Fibroblast of lung (primary cell): ENCODE measurements at regions not wholly inside any gene's neighbourhood (a gene's known extent, or its start where the extent isn't known, plus 50 kb on each side); places are given as distances from the start of the nearest gene placed in this dataset.

Experiments
- DNase-seq, 2 donors: peaks; one replicate each; pipeline versions ENCODE4 v3.0.0 to v3.0.0-alpha.2; 2010; ENCODE audit warnings: low read depth in 2 of 2
- H2AFZ ChIP-seq: 2 replicates; pipeline ENCODE4 v1.5.1; 2012; ENCODE audit warnings: low read length, control low read depth, inconsistent platforms
- H3K27ac ChIP-seq: 2 replicates; pipeline ENCODE4 v1.5.1; 2011; ENCODE audit warnings: low read length, control low read depth; ENCODE audit not compliant: insufficient read depth
- H3K27me3 ChIP-seq: 2 replicates; pipeline ENCODE4 v1.5.1; 2011; ENCODE audit warnings: mild to moderate bottlenecking, low read length; ENCODE audit not compliant: control insufficient read depth, insufficient read depth
- H3K36me3 ChIP-seq: 2 replicates; pipeline ENCODE4 v1.5.1; 2011; ENCODE audit warnings: low read length; ENCODE audit not compliant: control insufficient read depth, insufficient read depth
- H3K4me1 ChIP-seq: 2 replicates; pipeline ENCODE4 v1.5.1; 2011; ENCODE audit warnings: low read length; ENCODE audit not compliant: control insufficient read depth, insufficient read depth; ENCODE audit errors: extremely low read depth
- H3K4me2 ChIP-seq: 2 replicates; pipeline ENCODE4 v1.5.1; 2011; ENCODE audit warnings: low read length, control low read depth; ENCODE audit not compliant: insufficient read depth; ENCODE audit errors: extremely low read depth
- H3K4me3 ChIP-seq, 4 experiments: fragments of 200-600 bp in 1 of 4; sonication (generic) in 1 of 4; replicated peaks in 1 of 4; 2 replicates each; pipeline ENCODE4 v1.5.1; 2011 to 2016; ENCODE audit warnings: low read length in 4 of 4, low read depth in 3 of 4, mild to moderate bottlenecking in 3 of 4, control low read depth in 2 of 4, inconsistent platforms in 1 of 4, mixed read lengths in 1 of 4; ENCODE audit not compliant: insufficient read depth in 1 of 4; ENCODE audit errors: control extremely low read depth in 1 of 4
- H3K79me2 ChIP-seq: 2 replicates; pipeline ENCODE4 v1.5.1; 2012; ENCODE audit warnings: mild to moderate bottlenecking, low read length, inconsistent platforms; ENCODE audit not compliant: control insufficient read depth, insufficient read depth
- H3K9ac ChIP-seq: 2 replicates; pipeline ENCODE4 v1.5.1; 2011; ENCODE audit warnings: mild to moderate bottlenecking, low read length, control low read depth; ENCODE audit not compliant: insufficient read depth
- H3K9me3 ChIP-seq: 2 replicates; pipeline ENCODE4 v1.5.1; 2012; ENCODE audit warnings: low read depth, low read length; ENCODE audit not compliant: control insufficient read depth, insufficient read depth
- H4K20me1 ChIP-seq: 2 replicates; pipeline ENCODE4 v1.5.1; 2011; ENCODE audit warnings: low read length; ENCODE audit not compliant: control insufficient read depth, insufficient read depth; ENCODE audit errors: extremely low read depth
- EZH2 ChIP-seq: IDR thresholded peaks from 2 replicates; pipeline ENCODE4 v1.5.1; 2012; ENCODE audit warnings: low read length, control low read depth, mild to moderate bottlenecking; ENCODE audit errors: missing control alignments
- TF ChIP-seq, protein P1 (sequence below), 2 donors: IDR thresholded peaks in 1 of 2; conservative IDR thresholded peaks in 1 of 2; 1 replicate in 1 of 2; 2 replicates in 1 of 2; pipeline ENCODE4 v1.5.1; 2011 to 2012; ENCODE audit warnings: low read length in 2 of 2, control low read depth in 1 of 2, inconsistent platforms in 1 of 2, low read depth in 1 of 2, mild to moderate bottlenecking in 1 of 2

DNA sequence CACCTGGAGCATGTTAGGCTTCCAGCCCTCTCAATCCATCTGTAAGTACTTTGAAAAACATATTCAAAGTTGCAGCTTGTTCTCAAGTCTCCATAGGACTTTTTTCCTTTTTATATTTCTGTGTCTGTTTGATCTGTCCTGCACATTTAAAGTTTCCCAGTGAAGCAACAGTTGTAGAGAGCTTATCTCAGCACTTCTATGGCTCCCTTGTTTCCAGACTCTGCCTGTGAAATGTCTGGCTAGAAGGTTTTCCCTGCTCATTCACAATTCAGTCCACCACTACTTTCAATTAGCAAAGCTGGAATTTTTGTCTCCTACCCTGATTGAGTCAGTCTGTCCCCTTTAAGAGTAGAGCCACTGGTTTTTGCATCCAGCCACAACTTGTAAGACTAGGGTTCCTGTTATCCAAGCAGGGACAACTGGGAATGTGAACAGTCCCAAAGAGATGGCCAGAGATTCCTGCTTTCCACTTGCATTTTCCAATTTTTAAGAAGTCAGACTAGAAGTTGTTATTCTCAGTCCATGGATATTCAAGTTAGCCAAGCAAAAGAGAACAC is 116.1 kb downstream of the GASK1B start:
- Histone ChIP-seq H3K9ac (no peak overlapping the region), H2AFZ (peak overlapping the region; percentile 49)

DNA sequence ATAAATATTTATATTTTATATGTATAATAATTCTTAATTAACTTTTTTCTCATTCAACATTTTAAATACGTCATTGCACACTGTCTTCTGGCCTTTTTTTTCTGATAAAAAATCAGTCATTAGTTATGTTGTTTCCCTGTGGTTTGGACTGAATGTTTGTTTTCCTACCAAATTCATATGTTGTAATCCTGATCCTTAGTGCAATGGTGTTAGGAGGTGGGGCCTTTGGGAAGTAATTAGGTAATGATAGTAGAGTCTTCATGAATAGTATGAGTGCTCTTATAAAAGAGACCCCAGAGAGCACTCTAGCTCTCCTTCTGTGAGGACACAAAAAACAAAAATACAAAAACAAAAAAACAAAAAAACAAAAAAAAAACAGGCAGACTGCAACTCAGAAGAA is 117.2 kb downstream of the GASK1B start:
- H2AFZ ChIP-seq = no peak overlapping the region
- H3K36me3 ChIP-seq = no peaks in the 10 kb centered on the region
- no peak overlapping the region for H3K4me3 ChIP-seq
- no peak overlapping the region for H3K9ac ChIP-seq
- H3K4me1 ChIP-seq = peaks cover 4% of the 10 kb centered on the region
- H4K20me1 ChIP-seq = no peaks in the 10 kb centered on the region
- no peak overlapping the region for H3K4me2 ChIP-seq
- no peaks in the 10 kb centered on the region for H3K9me3 ChIP-seq
- H3K79me2 ChIP-seq = no peaks in the 10 kb centered on the region
- H3K27ac ChIP-seq = no peak overlapping the region
- no peak for TF ChIP-seq EZH2
- TF ChIP-seq, protein P1, sequence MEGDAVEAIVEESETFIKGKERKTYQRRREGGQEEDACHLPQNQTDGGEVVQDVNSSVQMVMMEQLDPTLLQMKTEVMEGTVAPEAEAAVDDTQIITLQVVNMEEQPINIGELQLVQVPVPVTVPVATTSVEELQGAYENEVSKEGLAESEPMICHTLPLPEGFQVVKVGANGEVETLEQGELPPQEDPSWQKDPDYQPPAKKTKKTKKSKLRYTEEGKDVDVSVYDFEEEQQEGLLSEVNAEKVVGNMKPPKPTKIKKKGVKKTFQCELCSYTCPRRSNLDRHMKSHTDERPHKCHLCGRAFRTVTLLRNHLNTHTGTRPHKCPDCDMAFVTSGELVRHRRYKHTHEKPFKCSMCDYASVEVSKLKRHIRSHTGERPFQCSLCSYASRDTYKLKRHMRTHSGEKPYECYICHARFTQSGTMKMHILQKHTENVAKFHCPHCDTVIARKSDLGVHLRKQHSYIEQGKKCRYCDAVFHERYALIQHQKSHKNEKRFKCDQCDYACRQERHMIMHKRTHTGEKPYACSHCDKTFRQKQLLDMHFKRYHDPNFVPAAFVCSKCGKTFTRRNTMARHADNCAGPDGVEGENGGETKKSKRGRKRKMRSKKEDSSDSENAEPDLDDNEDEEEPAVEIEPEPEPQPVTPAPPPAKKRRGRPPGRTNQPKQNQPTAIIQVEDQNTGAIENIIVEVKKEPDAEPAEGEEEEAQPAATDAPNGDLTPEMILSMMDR (conservative IDR thresholded peaks at IDR 0.05 in 1 of 2, IDR thresholded peaks at IDR 0.05 in 1 of 2; ENCODE audit: low read depth in 1 of 2, low read length in 2 of 2) = no peak
- DNase-seq = no peak
- H3K27me3 ChIP-seq = no peaks in the 10 kb centered on the region

More for the DNA sequence above, 116.1 kb downstream of the GASK1B start:
- H3K27me3 ChIP-seq = no peaks in the 10 kb centered on the region
- no peaks in the 10 kb centered on the region for H3K9me3 ChIP-seq
- no peaks in the 10 kb centered on the region for H4K20me1 ChIP-seq
- H3K4me1 ChIP-seq = no peaks in the 10 kb centered on the region
- H3K4me2 ChIP-seq = no peak overlapping the region
- DNase-seq = no peak
- no peaks in the 10 kb centered on the region for H3K79me2 ChIP-seq
- H3K4me3 ChIP-seq = no peak overlapping the region
- no peak for TF ChIP-seq EZH2
- TF ChIP-seq, protein P1 (conservative IDR thresholded peaks at IDR 0.05 in 1 of 2, IDR thresholded peaks at IDR 0.05 in 1 of 2; ENCODE audit: low read depth in 1 of 2, low read length in 2 of 2) = no peak
- H3K27ac ChIP-seq = no peak overlapping the region
- H3K36me3 ChIP-seq = no peaks in the 10 kb centered on the region

DNA sequence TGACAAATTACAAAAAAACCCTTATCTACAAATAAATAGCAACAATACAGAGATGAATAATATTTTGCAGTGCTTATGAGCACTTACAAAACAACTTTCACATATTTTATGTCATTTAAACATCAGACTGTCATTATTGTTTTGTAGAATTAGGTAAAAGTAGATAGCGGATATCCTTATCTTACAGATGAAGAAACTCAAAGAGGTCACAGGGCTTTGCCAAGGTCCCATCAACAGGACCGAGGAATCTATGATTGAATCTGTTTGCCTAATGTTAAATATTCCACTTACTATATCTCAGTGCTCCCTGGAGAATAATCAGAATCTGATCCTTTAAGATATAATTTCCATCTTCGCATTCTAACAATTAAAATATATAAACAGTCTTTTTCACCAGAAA is 119.0 kb downstream of the GASK1B start:
- no peak for DNase-seq
- Histone ChIP-seq H3K36me3 (no peaks in the 10 kb centered on the region), H3K79me2 (no peaks in the 10 kb centered on the region), H3K4me1 (peaks cover 4% of the 10 kb centered on the region), H3K9ac (no peak overlapping the region), H3K4me2 (no peak overlapping the region), H2AFZ (no peak overlapping the region), H4K20me1 (no peaks in the 10 kb centered on the region), H3K27me3 (no peaks in the 10 kb centered on the region), H3K27ac (no peak overlapping the region), H3K4me3 (no peak overlapping the region), H3K9me3 (no peaks in the 10 kb centered on the region)
- TF ChIP-seq EZH2 = no peak
- TF ChIP-seq, protein P1 (conservative IDR thresholded peaks at IDR 0.05 in 1 of 2, IDR thresholded peaks at IDR 0.05 in 1 of 2; ENCODE audit: low read depth in 1 of 2, low read length in 2 of 2) = no peak
